Mesendoderm (in vitro differentiated cells): ENCODE measurements at regions not wholly inside any gene's neighbourhood (a gene's known extent, or its start where the extent isn't known, plus 50 kb on each side); places are given as distances from the start of the nearest gene placed in this dataset.
A peak's percentile ranks its signal among the peaks of the same experiment; 100 is the strongest.

Experiments
- DNase-seq: peaks from one replicate; pipeline ENCODE4 v3.0.0; 2013
- H2AK5ac ChIP-seq: 2 replicates; pipeline ENCODE4 v1.6.1; 2013; ENCODE audit warnings: low read length, inconsistent platforms
- H2BK120ac ChIP-seq: 2 replicates; pipeline ENCODE4 v1.6.1; 2013; ENCODE audit warnings: low read depth, mild to moderate bottlenecking, low read length, moderate library complexity, mixed read lengths
- H2BK15ac ChIP-seq: replicated peaks from 2 replicates; pipeline ENCODE4 v1.6.1; 2013; ENCODE audit warnings: low read depth, mild to moderate bottlenecking, moderate library complexity
- H2BK5ac ChIP-seq: 2 replicates; pipeline ENCODE4 v1.6.1; 2013; ENCODE audit warnings: low read length, inconsistent platforms
- H3K18ac ChIP-seq: 2 replicates; pipeline ENCODE4 v1.6.1; 2013; ENCODE audit warnings: mild to moderate bottlenecking, low read length, mixed read lengths
- H3K23ac ChIP-seq: one replicate; pipeline ENCODE4 v1.6.1; 2013; ENCODE audit warnings: low read length
- H3K27ac ChIP-seq: 2 replicates; pipeline ENCODE4 v1.5.1; 2013; ENCODE audit warnings: low read depth, mild to moderate bottlenecking, inconsistent platforms, low read length, moderate library complexity
- H3K27me3 ChIP-seq: 2 replicates; pipeline ENCODE4 v1.6.1; 2013; ENCODE audit warnings: low read length, control low read depth, mild to moderate bottlenecking, inconsistent platforms; ENCODE audit not compliant: insufficient read depth, poor library complexity
- H3K36me3 ChIP-seq: 2 replicates; pipeline ENCODE4 v1.6.1; 2013; ENCODE audit warnings: low read length, inconsistent platforms; ENCODE audit not compliant: control insufficient read depth, insufficient read depth
- H3K4ac ChIP-seq: one replicate; pipeline ENCODE4 v1.6.1; 2013; ENCODE audit warnings: low read depth, mild to moderate bottlenecking, low read length, moderate library complexity
- H3K4me1 ChIP-seq: 2 replicates; pipeline ENCODE4 v1.6.1; 2013; ENCODE audit warnings: low read depth, low read length, inconsistent platforms; ENCODE audit not compliant: control insufficient read depth
- H3K4me2 ChIP-seq: 2 replicates; pipeline ENCODE4 v1.6.1; 2013; ENCODE audit warnings: low read length
- H3K4me3 ChIP-seq: 2 replicates; pipeline ENCODE4 v1.5.1; 2013; ENCODE audit warnings: mild to moderate bottlenecking, low read length
- H3K56ac ChIP-seq: one replicate; pipeline ENCODE4 v1.6.1; 2013; ENCODE audit warnings: low read length
- H3K79me1 ChIP-seq: 2 replicates; pipeline ENCODE4 v1.6.1; 2013; ENCODE audit warnings: low read length, inconsistent platforms
- H3K79me2 ChIP-seq: 2 replicates; pipeline ENCODE4 v1.6.1; 2013; ENCODE audit warnings: mild to moderate bottlenecking, low read length; ENCODE audit not compliant: control insufficient read depth, insufficient read depth
- H3K9ac ChIP-seq: 2 replicates; pipeline ENCODE4 v1.6.1; 2013; ENCODE audit warnings: low read length, inconsistent platforms
- H4K5ac ChIP-seq: one replicate; pipeline ENCODE4 v1.6.1; 2013; ENCODE audit warnings: low read length
- H4K8ac ChIP-seq: one replicate; pipeline ENCODE4 v1.6.1; 2013; ENCODE audit warnings: low read depth, mild to moderate bottlenecking, control low read depth, low read length, moderate library complexity
- WGBS: extraction: QIAGEN DNeasy Blood & Tissue Kit; methylation state at CpG from one replicate; pipeline ENCODE4 v1.1.7; 2013; ENCODE audit warnings: low lambda C conversion rate, missing lambda C conversion rate; ENCODE audit not compliant: insufficient coverage; ENCODE audit errors: extremely low coverage; 5-methylcytosine and 5-hydroxymethylcytosine counted together

- no peak overlapping the region for H2AK5ac ChIP-seq
- H3K79me2 ChIP-seq: no peaks in the 10 kb centered on the region
- no peak overlapping the region for H2BK120ac ChIP-seq
- no peak overlapping the region for H3K9ac ChIP-seq
- H3K4me3 ChIP-seq: no peak overlapping the region
- DNase-seq: peak; percentile 70
- no CpG with 5 or more reads among the region's 4 CpGs for WGBS
- H3K36me3 ChIP-seq: no peaks in the 10 kb centered on the region
- H3K56ac ChIP-seq: no peak overlapping the region
- peaks cover 3% of the 10 kb centered on the region for H3K4me1 ChIP-seq
- H4K5ac ChIP-seq: no peak overlapping the region
- H3K23ac ChIP-seq: no peak overlapping the region
- no peak overlapping the region for H4K8ac ChIP-seq
- H3K27me3 ChIP-seq: no peaks in the 10 kb centered on the region
- no peak overlapping the region for H3K18ac ChIP-seq
- H2BK5ac ChIP-seq: no peak overlapping the region
- H3K4me2 ChIP-seq: no peak overlapping the region
- H3K4ac ChIP-seq: no peak overlapping the region
- no peak overlapping the region for H2BK15ac ChIP-seq
- no peaks in the 10 kb centered on the region for H3K79me1 ChIP-seq
- H3K27ac ChIP-seq: no peak overlapping the region
Observed at GRCh38 chr1:56029319-56030003, 549.9 kb downstream of the PLPP3 start.

- no peak overlapping the region for H2BK15ac ChIP-seq
- no peaks in the 10 kb centered on the region for H3K36me3 ChIP-seq
- no peak overlapping the region for H3K18ac ChIP-seq
- no peak overlapping the region for H4K5ac ChIP-seq
- no peak overlapping the region for H2AK5ac ChIP-seq
- peaks cover 3% of the 10 kb centered on the region for H3K4me1 ChIP-seq
- no peak overlapping the region for H3K4ac ChIP-seq
- H3K79me2 ChIP-seq: no peaks in the 10 kb centered on the region
- no peak overlapping the region for H3K23ac ChIP-seq
- no peak overlapping the region for H4K8ac ChIP-seq
- no CpG with 5 or more reads among the region's 1 CpG for WGBS
- no peaks in the 10 kb centered on the region for H3K27me3 ChIP-seq
- no peak overlapping the region for H3K9ac ChIP-seq
- no peak for DNase-seq
- no peak overlapping the region for H2BK5ac ChIP-seq
- no peak overlapping the region for H3K27ac ChIP-seq
- H2BK120ac ChIP-seq: no peak overlapping the region
- no peak overlapping the region for H3K4me3 ChIP-seq
- H3K56ac ChIP-seq: no peak overlapping the region
- H3K79me1 ChIP-seq: no peaks in the 10 kb centered on the region
- H3K4me2 ChIP-seq: no peak overlapping the region
Observed at GRCh38 chr1:56028911-56029310, 550.5 kb downstream of the PLPP3 start.

- Histone ChIP-seq H3K4me2 (no peak overlapping the region), H4K5ac (no peak overlapping the region), H3K79me1 (no peaks in the 10 kb centered on the region), H3K18ac (no peak overlapping the region), H3K27me3 (no peaks in the 10 kb centered on the region), H2BK120ac (no peak overlapping the region), H3K36me3 (no peaks in the 10 kb centered on the region), H2BK15ac (no peak overlapping the region), H3K79me2 (no peaks in the 10 kb centered on the region), H3K4me3 (no peak overlapping the region), H2AK5ac (no peak overlapping the region), H3K56ac (no peak overlapping the region), H2BK5ac (no peak overlapping the region), H3K9ac (no peak overlapping the region), H3K4ac (no peak overlapping the region), H3K27ac (no peak overlapping the region), H3K4me1 (peaks cover 3% of the 10 kb centered on the region), H3K23ac (no peak overlapping the region), H4K8ac (peak overlapping the region; percentile 5)
- no peak for DNase-seq
- WGBS: no CpG with 5 or more reads among the region's 1 CpG
Observed at GRCh38 chr1:56028244-56028643, 551.1 kb downstream of the PLPP3 start.

GRCh38 chr1:56025942-56026341, 553.4 kb downstream of the PLPP3 start:
- DNase-seq: no peak

GRCh38 chr1:56024155-56024554, 555.2 kb downstream of the PLPP3 start:
- no peaks in the 10 kb centered on the region for H3K79me1 ChIP-seq
- no peak overlapping the region for H3K56ac ChIP-seq
- H2AK5ac ChIP-seq: no peak overlapping the region
- H3K79me2 ChIP-seq: no peaks in the 10 kb centered on the region
- no peak overlapping the region for H2BK120ac ChIP-seq
- H4K8ac ChIP-seq: no peak overlapping the region
- WGBS: no CpG with 5 or more reads among the region's 5 CpGs
- H4K5ac ChIP-seq: no peak overlapping the region
- H3K9ac ChIP-seq: no peak overlapping the region
- DNase-seq: no peak
- H3K36me3 ChIP-seq: no peaks in the 10 kb centered on the region
- H2BK5ac ChIP-seq: no peak overlapping the region
- H3K27ac ChIP-seq: no peak overlapping the region
- H3K4me3 ChIP-seq: no peak overlapping the region
- no peaks in the 10 kb centered on the region for H3K4me1 ChIP-seq
- H3K27me3 ChIP-seq: no peaks in the 10 kb centered on the region
- no peak overlapping the region for H2BK15ac ChIP-seq
- no peak overlapping the region for H3K4me2 ChIP-seq
- H3K23ac ChIP-seq: no peak overlapping the region
- H3K4ac ChIP-seq: no peak overlapping the region
- H3K18ac ChIP-seq: no peak overlapping the region

More at GRCh38 chr1:56025942-56026341, 553.4 kb downstream of the PLPP3 start:
- Histone ChIP-seq H2BK120ac (no peak overlapping the region), H3K27ac (no peak overlapping the region), H2BK5ac (no peak overlapping the region), H3K27me3 (no peaks in the 10 kb centered on the region), H2BK15ac (no peak overlapping the region), H3K79me1 (no peaks in the 10 kb centered on the region), H4K5ac (no peak overlapping the region), H3K4me2 (no peak overlapping the region), H3K56ac (no peak overlapping the region), H3K9ac (no peak overlapping the region), H3K4ac (no peak overlapping the region), H3K23ac (no peak overlapping the region), H4K8ac (no peak overlapping the region), H3K18ac (no peak overlapping the region), H2AK5ac (no peak overlapping the region), H3K4me3 (no peak overlapping the region), H3K36me3 (no peaks in the 10 kb centered on the region), H3K79me2 (no peaks in the 10 kb centered on the region), H3K4me1 (peaks cover 3% of the 10 kb centered on the region)
- WGBS: no CpG with 5 or more reads among the region's 3 CpGs

- no peaks in the 10 kb centered on the region for H3K36me3 ChIP-seq
- no peaks in the 10 kb centered on the region for H3K4me1 ChIP-seq
- H3K27ac ChIP-seq: no peak overlapping the region
- H3K18ac ChIP-seq: no peak overlapping the region
- no peak overlapping the region for H2BK5ac ChIP-seq
- H4K5ac ChIP-seq: no peak overlapping the region
- no peak overlapping the region for H3K4me3 ChIP-seq
- H3K23ac ChIP-seq: no peak overlapping the region
- no peak overlapping the region for H3K9ac ChIP-seq
- no peaks in the 10 kb centered on the region for H3K79me2 ChIP-seq
- WGBS: no CpG with 5 or more reads among the region's 2 CpGs
- H2BK120ac ChIP-seq: no peak overlapping the region
- no peaks in the 10 kb centered on the region for H3K79me1 ChIP-seq
- no peak overlapping the region for H2AK5ac ChIP-seq
- DNase-seq: no peak
- no peak overlapping the region for H3K56ac ChIP-seq
- H3K27me3 ChIP-seq: no peaks in the 10 kb centered on the region
- H4K8ac ChIP-seq: no peak overlapping the region
- H2BK15ac ChIP-seq: no peak overlapping the region
- H3K4ac ChIP-seq: no peak overlapping the region
- no peak overlapping the region for H3K4me2 ChIP-seq
Observed at GRCh38 chr1:56019922-56020321, 559.4 kb downstream of the PLPP3 start.
